ENCODE measurements at regions not wholly inside any gene's neighbourhood (a gene's known extent, or its start where the extent isn't known, plus 50 kb on each side); places are given as distances from the start of the nearest gene placed in this dataset.

GRCh38 chr20:52801628-52802006, 170.5 kb upstream of the TSHZ2 start:
- DNase-seq: no peak
- Histone ChIP-seq H3K36me3 (no peaks in the 10 kb centered on the region), H3K27me3 (no peaks in the 10 kb centered on the region), H3K9me3 (no peaks in the 10 kb centered on the region), H3K27ac (no peak overlapping the region), H3K4me3 (no peak overlapping the region), H3K4me1 (no peaks in the 10 kb centered on the region)
- in situ Hi-C loops (cut with MboI; ENCODE audit: low pct_ligation_motif_present in 1 of 4, low pct_unique_long_range_greater_than_20kb in 1 of 4, low sequenced_read_pairs in 3 of 4) (no loop called here), intact Hi-C loops (cut with DNase I; ENCODE audit: low total_unique reads) (no loop called here)
- 38 to 48% methylated on average over 4 to 6 of the region's 6 CpGs for WGBS, 2 donors (ENCODE audit: low coverage in 1 of 2)
- TF ChIP-seq POLR2AphosphoS5 (IDR thresholded peaks at IDR 0.05): no peak
- TF ChIP-seq POLR2A (IDR thresholded peaks at IDR 0.05): no peak
- no peak for TF ChIP-seq EP300 (IDR thresholded peaks at IDR 0.05; ENCODE audit: low read depth)
- TF ChIP-seq CTCF (IDR thresholded peaks at IDR 0.05): no peak

GRCh38 chr20:52800734-52801627, 171.2 kb upstream of the TSHZ2 start:
- Histone ChIP-seq H3K27ac (no peak overlapping the region), H3K4me3 (no peak overlapping the region), H3K9me3 (no peaks in the 10 kb centered on the region), H3K4me1 (no peaks in the 10 kb centered on the region), H3K27me3 (no peaks in the 10 kb centered on the region), H3K36me3 (no peaks in the 10 kb centered on the region)
- TF ChIP-seq POLR2AphosphoS5 (IDR thresholded peaks at IDR 0.05) (no peak), CTCF (IDR thresholded peaks at IDR 0.05) (no peak)
- in situ Hi-C loops (cut with MboI; ENCODE audit: low pct_ligation_motif_present in 1 of 4, low pct_unique_long_range_greater_than_20kb in 1 of 4, low sequenced_read_pairs in 3 of 4): no loop called here
- intact Hi-C loops (cut with DNase I; ENCODE audit: low total_unique reads): no loop called here
- no peak for DNase-seq
- WGBS, 2 donors (ENCODE audit: low coverage in 1 of 2): 53 to 67% methylated on average over 3 to 6 of the region's 6 CpGs

GRCh38 chr20:52799130-52799529, 173.0 kb upstream of the TSHZ2 start:
- Histone ChIP-seq H3K9me3 (no peaks in the 10 kb centered on the region), H3K27ac (no peak overlapping the region), H3K36me3 (no peaks in the 10 kb centered on the region), H3K4me3 (no peak overlapping the region), H3K4me1 (no peaks in the 10 kb centered on the region), H3K27me3 (no peaks in the 10 kb centered on the region)
- no peak for DNase-seq
- intact Hi-C loops (cut with DNase I; ENCODE audit: low total_unique reads) (no loop called here), in situ Hi-C loops (cut with MboI; ENCODE audit: low pct_ligation_motif_present in 1 of 4, low pct_unique_long_range_greater_than_20kb in 1 of 4, low sequenced_read_pairs in 3 of 4) (no loop called here)
- WGBS, 2 donors (ENCODE audit: low coverage in 1 of 2): 82% methylated on average over 2 of the region's 2 CpGs; no CpG with 5 or more reads in 1 of the 2 donors
- TF ChIP-seq POLR2AphosphoS5 (IDR thresholded peaks at IDR 0.05) (no peak), CTCF (IDR thresholded peaks at IDR 0.05) (no peak), EP300 (IDR thresholded peaks at IDR 0.05; ENCODE audit: low read depth) (no peak), POLR2A (IDR thresholded peaks at IDR 0.05) (no peak)

GRCh38 chr20:52798124-52798523, 174.0 kb upstream of the TSHZ2 start:
- Histone ChIP-seq H3K27me3 (no peaks in the 10 kb centered on the region), H3K4me1 (no peaks in the 10 kb centered on the region), H3K36me3 (no peaks in the 10 kb centered on the region), H3K9me3 (no peaks in the 10 kb centered on the region), H3K4me3 (no peak overlapping the region), H3K27ac (no peak overlapping the region)
- intact Hi-C loops (cut with DNase I; ENCODE audit: low total_unique reads): no loop called here
- no peak for DNase-seq
- in situ Hi-C loops (cut with MboI; ENCODE audit: low pct_ligation_motif_present in 1 of 4, low pct_unique_long_range_greater_than_20kb in 1 of 4, low sequenced_read_pairs in 3 of 4): no loop called here
- TF ChIP-seq POLR2AphosphoS5 (IDR thresholded peaks at IDR 0.05) (no peak), POLR2A (IDR thresholded peaks at IDR 0.05) (no peak), CTCF (IDR thresholded peaks at IDR 0.05) (no peak), EP300 (IDR thresholded peaks at IDR 0.05; ENCODE audit: low read depth) (no peak)
- 62 to 70% methylated on average over 1 of the region's 1 CpG for WGBS, 2 donors (ENCODE audit: low coverage in 1 of 2)
